Lower lobe of right lung (tissue), 2 donors: ENCODE measurements at regions not wholly inside any gene's neighbourhood (a gene's known extent, or its start where the extent isn't known, plus 50 kb on each side); places are given as distances from the start of the nearest gene placed in this dataset.
"Not testable (repeated sequence)": the region's sequence is repeated elsewhere in the genome, so short reads cannot be mapped to it uniquely, and the experiment has no call there.

Source experiments
- ATAC-seq, 2 donors: fragments of 200-7000 bp; cut with Tn5 transposase; one replicate each; pipeline ENCODE4 v1.9.1; 2020 to 2022; ENCODE audit warnings: mild to moderate bottlenecking in 2 of 2, moderate library complexity in 2 of 2
- DNase-seq: peaks from one replicate; pipeline ENCODE4 v3.0.0-alpha.2; 2020
- H3K27ac ChIP-seq: fragments of 200-600 bp; one replicate; pipeline ENCODE4 v1.8.0; 2022
- H3K27me3 ChIP-seq: fragments of 200-600 bp; one replicate; pipeline ENCODE4 v1.8.0; 2022; ENCODE audit warnings: low read depth
- H3K36me3 ChIP-seq: fragments of 200-600 bp; one replicate; pipeline ENCODE4 v1.8.0; 2022; ENCODE audit warnings: mild to moderate bottlenecking
- H3K4me1 ChIP-seq: fragments of 200-600 bp; one replicate; pipeline ENCODE4 v1.8.0; 2022
- H3K4me3 ChIP-seq: fragments of 200-600 bp; one replicate; pipeline ENCODE4 v1.8.0; 2022; ENCODE audit warnings: mild to moderate bottlenecking
- H3K9me3 ChIP-seq: fragments of 200-600 bp; one replicate; pipeline ENCODE4 v1.8.0; 2022
- intact Hi-C: fragments of 100-400 bp; cut with DNase I; formaldehyde crosslinking; loops from one replicate; pipeline ENCODE4 v1.11.0; 2022
- TF ChIP-seq, protein P1 (sequence below): fragments of 200-600 bp; IDR thresholded peaks from one replicate; pipeline ENCODE4 v1.8.0; 2022; ENCODE audit warnings: antibody characterized with exemption, mild to moderate bottlenecking
- donor health status: DM: no; HTN: yes; CAD: no; lungs with severe emphysema.

- H3K4me3 ChIP-seq, result no peak overlapping the region
- TF ChIP-seq, protein P1, sequence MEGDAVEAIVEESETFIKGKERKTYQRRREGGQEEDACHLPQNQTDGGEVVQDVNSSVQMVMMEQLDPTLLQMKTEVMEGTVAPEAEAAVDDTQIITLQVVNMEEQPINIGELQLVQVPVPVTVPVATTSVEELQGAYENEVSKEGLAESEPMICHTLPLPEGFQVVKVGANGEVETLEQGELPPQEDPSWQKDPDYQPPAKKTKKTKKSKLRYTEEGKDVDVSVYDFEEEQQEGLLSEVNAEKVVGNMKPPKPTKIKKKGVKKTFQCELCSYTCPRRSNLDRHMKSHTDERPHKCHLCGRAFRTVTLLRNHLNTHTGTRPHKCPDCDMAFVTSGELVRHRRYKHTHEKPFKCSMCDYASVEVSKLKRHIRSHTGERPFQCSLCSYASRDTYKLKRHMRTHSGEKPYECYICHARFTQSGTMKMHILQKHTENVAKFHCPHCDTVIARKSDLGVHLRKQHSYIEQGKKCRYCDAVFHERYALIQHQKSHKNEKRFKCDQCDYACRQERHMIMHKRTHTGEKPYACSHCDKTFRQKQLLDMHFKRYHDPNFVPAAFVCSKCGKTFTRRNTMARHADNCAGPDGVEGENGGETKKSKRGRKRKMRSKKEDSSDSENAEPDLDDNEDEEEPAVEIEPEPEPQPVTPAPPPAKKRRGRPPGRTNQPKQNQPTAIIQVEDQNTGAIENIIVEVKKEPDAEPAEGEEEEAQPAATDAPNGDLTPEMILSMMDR, result no peak
- H3K4me1 ChIP-seq, result no peaks in the 10 kb centered on the region
- H3K27me3 ChIP-seq, result no peaks in the 10 kb centered on the region
- no peaks in the 10 kb centered on the region for H3K36me3 ChIP-seq
- ATAC-seq, result no peak
- DNase-seq, result no peak
- H3K27ac ChIP-seq, result no peak overlapping the region
- intact Hi-C loops, result no loop called here
- H3K9me3 ChIP-seq, result no peaks in the 10 kb centered on the region
These were observed 134.9 kb downstream of the CAPZA3 start for GRCh38 chr12:18872770-18873169.

GRCh38 chr12:18878676-18879180 is 140.8 kb downstream of the CAPZA3 start:
- TF ChIP-seq, protein P1, result no peak

DNA sequence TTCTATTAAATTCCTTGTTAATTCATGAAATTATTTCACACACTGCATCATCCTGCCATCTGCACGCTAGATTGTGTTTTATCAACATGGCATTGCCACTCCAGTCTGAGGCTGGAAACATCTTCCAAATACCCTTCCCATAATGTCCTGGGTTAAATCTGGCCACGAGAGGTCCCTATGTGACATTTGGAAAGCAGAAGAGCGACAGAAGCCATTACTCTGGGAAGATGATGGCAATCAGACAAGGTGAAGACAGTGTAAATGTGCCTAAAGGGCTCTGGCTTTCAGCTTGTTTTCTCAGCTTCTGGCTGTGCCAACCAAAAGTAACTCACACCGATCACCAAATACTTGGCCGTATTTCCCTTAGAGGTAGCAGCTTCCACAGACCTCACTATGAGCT is 144.8 kb downstream of the CAPZA3 start:
- Histone ChIP-seq H3K4me3 (no peak overlapping the region), H3K9me3 (no peaks in the 10 kb centered on the region), H3K4me1 (no peaks in the 10 kb centered on the region), H3K27ac (no peak overlapping the region), H3K27me3 (no peaks in the 10 kb centered on the region), H3K36me3 (no peaks in the 10 kb centered on the region)
- no peak for ATAC-seq
- intact Hi-C loops, result no loop called here
- DNase-seq, result no peak
- TF ChIP-seq, protein P1, result no peak

More at GRCh38 chr12:18878676-18879180, 140.8 kb downstream of the CAPZA3 start:
- DNase-seq (no peak), ATAC-seq (no peak)
- no peaks in the 10 kb centered on the region for H3K36me3 ChIP-seq
- H3K27ac ChIP-seq, result no peak overlapping the region
- H3K9me3 ChIP-seq, result no peaks in the 10 kb centered on the region
- H3K4me1 ChIP-seq, result no peaks in the 10 kb centered on the region
- H3K27me3 ChIP-seq, result no peaks in the 10 kb centered on the region
- no peak overlapping the region for H3K4me3 ChIP-seq
- intact Hi-C loops, result no loop called here

- intact Hi-C loops, result no loop called here
- no peak for ATAC-seq
- Histone ChIP-seq H3K4me3 (no peak overlapping the region), H3K4me1 (no peaks in the 10 kb centered on the region), H3K9me3 (no peaks in the 10 kb centered on the region), H3K27me3 (no peaks in the 10 kb centered on the region), H3K36me3 (no peaks in the 10 kb centered on the region), H3K27ac (no peak overlapping the region)
- no peak for DNase-seq
- TF ChIP-seq, protein P1, result no peak
These were observed 149.0 kb downstream of the CAPZA3 start for GRCh38 chr12:18886962-18887361.

DNA sequence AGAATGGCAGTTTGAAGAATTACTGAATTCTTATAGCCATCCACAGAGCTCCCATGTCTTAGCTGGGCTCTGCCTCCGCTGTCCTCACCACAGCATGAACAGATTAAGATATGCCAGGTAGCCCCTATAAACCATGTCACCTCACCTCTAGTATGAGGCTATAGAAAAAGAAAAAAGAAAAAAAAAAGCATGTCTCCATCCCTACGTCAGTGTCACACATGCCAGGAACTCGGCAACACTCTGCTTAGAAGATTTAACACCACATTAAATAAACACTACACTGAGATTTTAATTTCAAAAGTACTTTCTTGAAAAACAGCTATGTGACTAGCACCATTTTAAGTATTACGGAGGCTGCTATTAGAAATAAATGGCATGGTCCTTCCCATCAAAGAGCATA is 149.4 kb downstream of the CAPZA3 start:
- DNase-seq (no peak), ATAC-seq (no peak)
- Histone ChIP-seq H3K4me3 (no peak overlapping the region), H3K9me3 (no peaks in the 10 kb centered on the region), H3K36me3 (no peaks in the 10 kb centered on the region), H3K27me3 (no peaks in the 10 kb centered on the region), H3K4me1 (no peaks in the 10 kb centered on the region), H3K27ac (no peak overlapping the region)
- intact Hi-C loops, result no loop called here
- TF ChIP-seq, protein P1, result no peak

GRCh38 chr12:18888047-18888446 is 150.1 kb downstream of the CAPZA3 start:
- H3K27ac ChIP-seq, result no peak overlapping the region
- H3K27me3 ChIP-seq, result no peaks in the 10 kb centered on the region
- no peak for DNase-seq
- H3K36me3 ChIP-seq, result no peaks in the 10 kb centered on the region
- intact Hi-C loops, result no loop called here
- H3K4me1 ChIP-seq, result no peaks in the 10 kb centered on the region
- TF ChIP-seq, protein P1, result no peak
- H3K4me3 ChIP-seq, result no peak overlapping the region
- H3K9me3 ChIP-seq, result no peaks in the 10 kb centered on the region
- ATAC-seq, result no peak

- ATAC-seq, H3K4me1 ChIP-seq: not testable (repeated sequence)
These were observed 152.7 kb downstream of the CAPZA3 start for GRCh38 chr12:18890621-18891020.

More at GRCh38 chr12:18890621-18891020, 152.7 kb downstream of the CAPZA3 start:
- DNase-seq, intact Hi-C loops, H3K36me3 ChIP-seq, H3K9me3 ChIP-seq, H3K27me3 ChIP-seq, H3K27ac ChIP-seq, H3K4me3 ChIP-seq: not testable (repeated sequence)
